ENCODE measurements at regions not wholly inside any gene's neighbourhood (a gene's known extent, or its start where the extent isn't known, plus 50 kb on each side); places are given as distances from the start of the nearest gene placed in this dataset.

DNA sequence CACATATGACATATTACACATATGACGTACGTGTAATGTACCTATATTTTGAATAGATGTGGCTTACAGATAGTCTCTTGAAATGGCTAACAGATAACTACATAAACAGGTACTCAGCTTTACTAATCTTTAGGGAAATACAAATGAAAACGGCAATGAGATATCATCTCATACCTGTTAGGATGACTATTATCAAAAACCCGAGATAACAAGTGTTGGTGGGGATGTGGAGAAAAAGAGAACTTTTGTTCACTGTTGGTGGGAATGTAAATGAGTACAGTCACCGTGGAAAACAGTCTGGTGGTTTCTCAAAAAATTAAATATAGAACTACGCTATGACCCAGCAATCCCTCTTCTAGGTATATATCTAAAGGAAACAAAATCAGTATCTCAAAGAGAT, 247.6 kb downstream of the ETS1 start:
- no peak for TF ChIP-seq EZH2 (IDR thresholded peaks at IDR 0.05; ENCODE audit: insufficient read depth, low read length)
- TF ChIP-seq, protein P1, sequence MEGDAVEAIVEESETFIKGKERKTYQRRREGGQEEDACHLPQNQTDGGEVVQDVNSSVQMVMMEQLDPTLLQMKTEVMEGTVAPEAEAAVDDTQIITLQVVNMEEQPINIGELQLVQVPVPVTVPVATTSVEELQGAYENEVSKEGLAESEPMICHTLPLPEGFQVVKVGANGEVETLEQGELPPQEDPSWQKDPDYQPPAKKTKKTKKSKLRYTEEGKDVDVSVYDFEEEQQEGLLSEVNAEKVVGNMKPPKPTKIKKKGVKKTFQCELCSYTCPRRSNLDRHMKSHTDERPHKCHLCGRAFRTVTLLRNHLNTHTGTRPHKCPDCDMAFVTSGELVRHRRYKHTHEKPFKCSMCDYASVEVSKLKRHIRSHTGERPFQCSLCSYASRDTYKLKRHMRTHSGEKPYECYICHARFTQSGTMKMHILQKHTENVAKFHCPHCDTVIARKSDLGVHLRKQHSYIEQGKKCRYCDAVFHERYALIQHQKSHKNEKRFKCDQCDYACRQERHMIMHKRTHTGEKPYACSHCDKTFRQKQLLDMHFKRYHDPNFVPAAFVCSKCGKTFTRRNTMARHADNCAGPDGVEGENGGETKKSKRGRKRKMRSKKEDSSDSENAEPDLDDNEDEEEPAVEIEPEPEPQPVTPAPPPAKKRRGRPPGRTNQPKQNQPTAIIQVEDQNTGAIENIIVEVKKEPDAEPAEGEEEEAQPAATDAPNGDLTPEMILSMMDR (IDR thresholded peaks at IDR 0.05; ENCODE audit: insufficient read depth, low read depth, low read length) = no peak

Data from astrocyte (in vitro differentiated cells and primary cell).